H9 (cell line): ENCODE measurements at regions not wholly inside any gene's neighbourhood (a gene's known extent, or its start where the extent isn't known, plus 50 kb on each side); places are given as distances from the start of the nearest gene placed in this dataset.

Experiments
- DNase-seq: peaks from one replicate; pipeline ENCODE4 v3.0.0-alpha.2; 2017
- H2AFZ ChIP-seq: one replicate; pipeline ENCODE4 v1.6.1; 2013; ENCODE audit warnings: mild to moderate bottlenecking, low read length, control low read depth, moderate library complexity
- H2AK5ac ChIP-seq: 2 replicates; pipeline ENCODE4 v1.6.1; 2013; ENCODE audit warnings: low read length, control low read depth, mixed read lengths; ENCODE audit not compliant: insufficient read length
- H2BK120ac ChIP-seq: one replicate; pipeline ENCODE4 v1.6.1; 2013; ENCODE audit warnings: low read depth, mild to moderate bottlenecking, low read length, control low read depth, inconsistent platforms; ENCODE audit not compliant: poor library complexity, severe bottlenecking
- H2BK12ac ChIP-seq: 2 replicates; pipeline ENCODE4 v1.6.1; 2013; ENCODE audit warnings: low read length, control low read depth, mixed read lengths, low read depth; ENCODE audit not compliant: insufficient read length
- H2BK15ac ChIP-seq: 2 replicates; pipeline ENCODE4 v1.6.1; 2013; ENCODE audit warnings: low read depth, low read length, control low read depth
- H2BK20ac ChIP-seq: one replicate; pipeline ENCODE4 v1.6.1; 2013; ENCODE audit warnings: low read depth, mild to moderate bottlenecking, low read length, control low read depth, inconsistent platforms; ENCODE audit not compliant: poor library complexity, severe bottlenecking
- H2BK5ac ChIP-seq: 2 replicates; pipeline ENCODE4 v1.6.1; 2013; ENCODE audit warnings: low read length, control low read depth, mixed read lengths; ENCODE audit not compliant: insufficient read length
- H3K14ac ChIP-seq: 2 replicates; pipeline ENCODE4 v1.6.1; 2013; ENCODE audit warnings: low read length, control low read depth; ENCODE audit not compliant: insufficient read depth
- H3K18ac ChIP-seq: 2 replicates; pipeline ENCODE4 v1.6.1; 2013; ENCODE audit warnings: low read depth, mild to moderate bottlenecking, mixed read lengths, low read length, control low read depth; ENCODE audit not compliant: insufficient read length
- H3K23ac ChIP-seq: 2 replicates; pipeline ENCODE4 v1.6.1; 2013; ENCODE audit warnings: low read length, control low read depth, mixed read lengths, low read depth; ENCODE audit not compliant: insufficient read length
- H3K23me2 ChIP-seq: 2 replicates; pipeline ENCODE4 v1.6.1; 2013; ENCODE audit warnings: low read depth, mild to moderate bottlenecking, mixed read lengths, low read length, control low read depth; ENCODE audit not compliant: insufficient read length, poor library complexity, severe bottlenecking
- H3K27ac ChIP-seq: 2 replicates; pipeline ENCODE4 v1.5.1; 2013; ENCODE audit warnings: low read length, control low read depth, mixed read lengths, low read depth; ENCODE audit not compliant: insufficient read length
- H3K27me3 ChIP-seq: 2 replicates; pipeline ENCODE4 v1.6.1; 2013; ENCODE audit warnings: low read length, control low read depth, inconsistent platforms; ENCODE audit not compliant: insufficient read depth
- H3K4ac ChIP-seq: 2 replicates; pipeline ENCODE4 v1.6.1; 2013; ENCODE audit warnings: low read depth, mild to moderate bottlenecking, control low read depth, inconsistent platforms, low read length, moderate library complexity
- H3K4me1 ChIP-seq: 2 replicates; pipeline ENCODE4 v1.6.1; 2013; ENCODE audit warnings: low read length, control low read depth, inconsistent platforms; ENCODE audit not compliant: insufficient read depth
- H3K4me2 ChIP-seq: 2 replicates; pipeline ENCODE4 v1.6.1; 2013; ENCODE audit warnings: low read length, control low read depth, mixed read lengths; ENCODE audit not compliant: insufficient read length, insufficient read depth
- H3K56ac ChIP-seq: 2 replicates; pipeline ENCODE4 v1.6.1; 2013; ENCODE audit warnings: low read depth, mild to moderate bottlenecking, mixed read lengths, low read length, control low read depth; ENCODE audit not compliant: insufficient read length
- H3K79me1 ChIP-seq: 2 replicates; pipeline ENCODE4 v1.6.1; 2013; ENCODE audit warnings: low read depth, mild to moderate bottlenecking, moderate library complexity, low read length, control low read depth, inconsistent platforms; ENCODE audit not compliant: insufficient read depth, poor library complexity, severe bottlenecking
- H3K79me2 ChIP-seq: 2 replicates; pipeline ENCODE4 v1.6.1; 2013; ENCODE audit warnings: low read length, control low read depth, inconsistent platforms; ENCODE audit not compliant: insufficient read depth
- H3K9ac ChIP-seq: 2 replicates; pipeline ENCODE4 v1.6.1; 2013; ENCODE audit warnings: low read length, control low read depth, mixed read lengths; ENCODE audit not compliant: insufficient read length; ENCODE audit errors: extremely low read depth
- H3K9me3 ChIP-seq: one replicate; pipeline ENCODE4 v1.6.1; 2013; ENCODE audit warnings: low read depth, low read length, inconsistent platforms; ENCODE audit not compliant: control insufficient read depth
- H3T11ph ChIP-seq: one replicate; pipeline ENCODE4 v1.6.1; 2013; ENCODE audit warnings: mild to moderate bottlenecking, low read length, control low read depth, inconsistent platforms
- H4K20me1 ChIP-seq: one replicate; pipeline ENCODE4 v1.6.1; 2013; ENCODE audit not compliant: control insufficient read depth, insufficient read length, insufficient read depth
- H4K5ac ChIP-seq: 2 replicates; pipeline ENCODE4 v1.6.1; 2013; ENCODE audit warnings: low read depth, mild to moderate bottlenecking, mixed read lengths, low read length, control low read depth; ENCODE audit not compliant: insufficient read length
- H4K8ac ChIP-seq: replicated peaks from 2 replicates; pipeline ENCODE4 v1.6.1; 2013; ENCODE audit warnings: low read length, control low read depth, mixed read lengths, low read depth; ENCODE audit not compliant: insufficient read length
- H4K91ac ChIP-seq: 2 replicates; pipeline ENCODE4 v1.6.1; 2013; ENCODE audit warnings: low read depth, mild to moderate bottlenecking, moderate library complexity, mixed read lengths, low read length, control low read depth; ENCODE audit not compliant: insufficient read length
- H3K27ac Mint-ChIP-seq, 3 experiments: 2 replicates in 2 of 3; 3 replicates in 1 of 3; pipeline ENCODE4 v1.8.0; 2020 to 2021; ENCODE audit warnings: mixed read lengths in 3 of 3, mild to moderate bottlenecking in 1 of 3, moderate library complexity in 1 of 3
- H3K27me3 Mint-ChIP-seq: 2 replicates; pipeline ENCODE4 v1.8.0; 2021; ENCODE audit warnings: low read depth, mild to moderate bottlenecking, moderate library complexity, mixed read lengths
- H3K36me3 Mint-ChIP-seq, 3 experiments: 2 replicates in 2 of 3; 3 replicates in 1 of 3; pipeline ENCODE4 v1.8.0; 2020 to 2021; ENCODE audit warnings: low read depth in 3 of 3, mixed read lengths in 3 of 3; ENCODE audit not compliant: insufficient read depth in 1 of 3
- H3K4me1 Mint-ChIP-seq, 2 experiments: 2 replicates each; pipeline ENCODE4 v1.8.0; 2020; ENCODE audit warnings: mixed read lengths in 2 of 2
- H3K4me3 Mint-ChIP-seq, 2 experiments: 2 replicates in 1 of 2; 3 replicates in 1 of 2; pipeline ENCODE4 v1.8.0; 2020 to 2021; ENCODE audit warnings: mild to moderate bottlenecking in 2 of 2, mixed read lengths in 2 of 2, moderate library complexity in 1 of 2
- H3K9me3 Mint-ChIP-seq, 2 experiments: 2 replicates in 1 of 2; 3 replicates in 1 of 2; pipeline ENCODE4 v1.8.0; 2020; ENCODE audit warnings: mild to moderate bottlenecking in 2 of 2, mixed read lengths in 2 of 2, moderate library complexity in 1 of 2
- CTCF ChIP-seq: fragments of 200-600 bp; sonication (generic); conservative IDR thresholded peaks from 3 replicates; pipeline ENCODE4 v1.8.0; 2021; ENCODE audit warnings: antibody characterized with exemption, mild to moderate bottlenecking

GRCh38 chr7:52475001-52475582 is 560.3 kb upstream of the POM121L12 start:
- no peaks in the 10 kb centered on the region for H3K27me3 ChIP-seq
- no peak overlapping the region for H2BK20ac ChIP-seq
- H2AK5ac ChIP-seq, result no peak overlapping the region
- H4K8ac ChIP-seq, result no peak overlapping the region
- TF ChIP-seq CTCF, result no peak
- H3K23me2 ChIP-seq, result no peaks in the 10 kb centered on the region
- H2BK120ac ChIP-seq, result no peak overlapping the region
- no peaks in the 10 kb centered on the region; a peak in 1 of 7 replicates for H3K36me3 Mint-ChIP-seq
- no peak overlapping the region for H2BK12ac ChIP-seq
- H3K27ac Mint-ChIP-seq, result peak overlapping the region in 1 of 3 experiments; percentile 90; a peak in 2 of 7 replicates
- no peaks in the 10 kb centered on the region for H3K27me3 Mint-ChIP-seq
- no peak overlapping the region for H3K23ac ChIP-seq
- H2BK15ac ChIP-seq, result no peak overlapping the region
- H2AFZ ChIP-seq, result no peak overlapping the region
- no peak overlapping the region for H3T11ph ChIP-seq
- DNase-seq, result no peak
- H3K27ac ChIP-seq, result no peak overlapping the region
- no peak overlapping the region for H3K4me3 Mint-ChIP-seq
- peaks cover 18 to 23% of the 10 kb centered on the region in 2 experiments for H3K4me1 Mint-ChIP-seq
- H3K9me3 ChIP-seq, result no peaks in the 10 kb centered on the region
- no peak overlapping the region for H3K4ac ChIP-seq
- no peaks in the 10 kb centered on the region for H3K79me1 ChIP-seq
- H3K18ac ChIP-seq, result no peak overlapping the region
- H4K91ac ChIP-seq, result no peak overlapping the region
- no peak overlapping the region for H4K5ac ChIP-seq
- no peak overlapping the region for H3K56ac ChIP-seq
- no peaks in the 10 kb centered on the region for H4K20me1 ChIP-seq
- no peak overlapping the region for H3K14ac ChIP-seq
- no peak overlapping the region for H3K4me2 ChIP-seq
- H3K4me1 ChIP-seq, result peaks cover 2% of the 10 kb centered on the region; the same call in 1 of the 2 replicates
- no peak overlapping the region for H2BK5ac ChIP-seq
- H3K79me2 ChIP-seq, result no peaks in the 10 kb centered on the region
- H3K9ac ChIP-seq, result no peak overlapping the region
- no peaks in the 10 kb centered on the region; a peak in 1 of 5 replicates for H3K9me3 Mint-ChIP-seq
